MCF 10A (cell line): ENCODE measurements at regions not wholly inside any gene's neighbourhood (a gene's known extent, or its start where the extent isn't known, plus 50 kb on each side); places are given as distances from the start of the nearest gene placed in this dataset.

Experiments used
- BruUV-seq: library from RNA; stranded (reverse); fragments of 400-500 nt; replicated peaks from 2 replicates; lab custom pipeline; 2021; lab: Mats Ljungman, UMichigan
- CTCF ChIA-PET: fragments of 300-600 bp; sonication (Branson Sonifier 250); formaldehyde crosslinking; extraction: SDS; loops from one replicate; lab custom pipeline; 2021; ENCODE audit warnings: antibody characterized with exemption, inconsistent platforms; lab: Yijun Ruan, JAX
- POLR2A ChIA-PET: fragments of 300-600, 350-650 bp; sonication (Branson Sonifier 250); formaldehyde crosslinking; extraction: SDS; loops from one replicate; lab custom pipeline; 2020; ENCODE audit warnings: antibody characterized with exemption, inconsistent platforms; lab: Yijun Ruan, JAX
- DNase-seq: peaks from one replicate; pipeline ENCODE4 v3.0.0-alpha.2; 2018; ENCODE audit not compliant: unreplicated experiment
- H3K27ac Mint-ChIP-seq: one replicate; pipeline ENCODE4 v1.8.0; 2022; ENCODE audit warnings: mild to moderate bottlenecking, low read depth, mixed read lengths; ENCODE audit not compliant: unreplicated experiment
- H3K27me3 Mint-ChIP-seq: one replicate; pipeline ENCODE4 v1.8.0; 2022; ENCODE audit warnings: mixed read lengths; ENCODE audit not compliant: insufficient read depth, unreplicated experiment
- H3K36me3 Mint-ChIP-seq: one replicate; pipeline ENCODE4 v1.8.0; 2022; ENCODE audit warnings: mild to moderate bottlenecking, moderate library complexity, mixed read lengths; ENCODE audit not compliant: insufficient read depth, unreplicated experiment
- H3K4me1 Mint-ChIP-seq: one replicate; pipeline ENCODE4 v1.8.0; 2022; ENCODE audit warnings: mixed read lengths; ENCODE audit not compliant: insufficient read depth, unreplicated experiment
- H3K4me3 Mint-ChIP-seq: one replicate; pipeline ENCODE4 v1.8.0; 2022; ENCODE audit warnings: mild to moderate bottlenecking, moderate library complexity, mixed read lengths; ENCODE audit not compliant: unreplicated experiment
- H3K9me3 Mint-ChIP-seq: one replicate; pipeline ENCODE4 v1.8.0; 2022; ENCODE audit warnings: mixed read lengths; ENCODE audit not compliant: unreplicated experiment
- intact Hi-C: fragments of 100-400 bp; cut with micrococcal nuclease; formaldehyde crosslinking; loops from 2 replicates; pipeline ENCODE4 v1.14.1; 2022
- TF ChIP-seq, protein P1 (sequence below): fragments of 200-600 bp; IDR thresholded peaks from one replicate; pipeline ENCODE4 v1.8.0; 2022; ENCODE audit warnings: antibody characterized with exemption, mild to moderate bottlenecking; ENCODE audit not compliant: unreplicated experiment

DNA sequence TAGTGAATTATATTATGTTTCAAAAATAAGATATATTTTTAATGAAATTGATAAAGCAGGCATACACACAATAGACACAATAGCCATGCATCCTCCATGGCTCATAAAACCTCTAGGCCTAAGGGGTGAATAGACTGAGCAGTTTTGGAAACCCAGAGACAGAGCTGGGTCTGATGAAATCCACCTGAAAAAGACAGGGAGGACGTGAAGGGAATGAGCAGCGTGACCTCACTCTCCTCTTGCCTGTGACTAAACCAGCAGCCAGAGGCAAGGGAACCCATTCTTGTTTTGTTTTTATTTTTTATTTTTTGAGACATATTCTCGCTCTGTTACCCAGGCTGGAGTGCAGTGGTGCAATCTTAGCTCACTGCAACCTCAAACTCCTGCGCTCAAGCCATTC is 424.4 kb upstream of the FAM241A start:
- intact Hi-C loops = no loop called here
- Mint-ChIP-seq H3K27ac (no peak overlapping the region), H3K4me1 (no peaks in the 10 kb centered on the region), H3K27me3 (peaks cover 49% of the 10 kb centered on the region), H3K4me3 (no peak overlapping the region), H3K9me3 (no peaks in the 10 kb centered on the region), H3K36me3 (no peaks in the 10 kb centered on the region)
- CTCF ChIA-PET = interaction anchor here (0.7 kb wide), 1 partner anchor 160 kb away, joined by 3 read pairs; no protein-coding TSS in a partner anchor
- POLR2A ChIA-PET = no interaction called here
- no TSS peak for BruUV-seq
- DNase-seq = no peak
- TF ChIP-seq, protein P1, sequence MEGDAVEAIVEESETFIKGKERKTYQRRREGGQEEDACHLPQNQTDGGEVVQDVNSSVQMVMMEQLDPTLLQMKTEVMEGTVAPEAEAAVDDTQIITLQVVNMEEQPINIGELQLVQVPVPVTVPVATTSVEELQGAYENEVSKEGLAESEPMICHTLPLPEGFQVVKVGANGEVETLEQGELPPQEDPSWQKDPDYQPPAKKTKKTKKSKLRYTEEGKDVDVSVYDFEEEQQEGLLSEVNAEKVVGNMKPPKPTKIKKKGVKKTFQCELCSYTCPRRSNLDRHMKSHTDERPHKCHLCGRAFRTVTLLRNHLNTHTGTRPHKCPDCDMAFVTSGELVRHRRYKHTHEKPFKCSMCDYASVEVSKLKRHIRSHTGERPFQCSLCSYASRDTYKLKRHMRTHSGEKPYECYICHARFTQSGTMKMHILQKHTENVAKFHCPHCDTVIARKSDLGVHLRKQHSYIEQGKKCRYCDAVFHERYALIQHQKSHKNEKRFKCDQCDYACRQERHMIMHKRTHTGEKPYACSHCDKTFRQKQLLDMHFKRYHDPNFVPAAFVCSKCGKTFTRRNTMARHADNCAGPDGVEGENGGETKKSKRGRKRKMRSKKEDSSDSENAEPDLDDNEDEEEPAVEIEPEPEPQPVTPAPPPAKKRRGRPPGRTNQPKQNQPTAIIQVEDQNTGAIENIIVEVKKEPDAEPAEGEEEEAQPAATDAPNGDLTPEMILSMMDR = no peak

DNA sequence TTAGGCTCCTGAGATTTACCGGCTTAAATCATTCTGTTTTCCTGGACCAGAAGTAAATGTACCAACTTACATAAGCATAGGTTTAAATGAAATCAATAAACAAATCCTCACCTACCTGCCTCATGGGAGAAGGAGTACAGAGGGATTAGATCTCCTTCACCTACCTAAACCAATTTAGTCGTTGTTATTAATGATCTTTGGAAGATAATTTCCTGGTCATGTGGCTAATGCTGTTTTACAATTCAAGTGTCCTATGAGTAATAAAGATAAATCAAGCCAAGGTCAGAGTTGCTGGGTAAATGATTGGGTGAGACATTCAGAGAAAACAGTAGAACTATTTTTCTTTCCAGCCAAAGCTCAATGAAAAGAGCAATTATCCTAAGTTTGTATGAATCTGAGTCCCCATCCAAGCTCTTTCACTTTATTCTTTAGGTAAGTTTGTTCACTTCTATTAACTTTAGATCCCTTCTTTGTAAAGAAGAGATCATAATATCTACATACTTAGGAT is 423.0 kb upstream of the FAM241A start:
- CTCF ChIA-PET = no interaction called here
- intact Hi-C loops = no loop called here
- BruUV-seq = no TSS peak
- Mint-ChIP-seq H3K9me3 (no peaks in the 10 kb centered on the region), H3K27ac (no peak overlapping the region), H3K36me3 (no peaks in the 10 kb centered on the region), H3K4me3 (no peak overlapping the region), H3K27me3 (peaks cover 54% of the 10 kb centered on the region), H3K4me1 (no peaks in the 10 kb centered on the region)
- POLR2A ChIA-PET = no interaction called here
- DNase-seq = no peak
- TF ChIP-seq, protein P1 = no peak

DNA sequence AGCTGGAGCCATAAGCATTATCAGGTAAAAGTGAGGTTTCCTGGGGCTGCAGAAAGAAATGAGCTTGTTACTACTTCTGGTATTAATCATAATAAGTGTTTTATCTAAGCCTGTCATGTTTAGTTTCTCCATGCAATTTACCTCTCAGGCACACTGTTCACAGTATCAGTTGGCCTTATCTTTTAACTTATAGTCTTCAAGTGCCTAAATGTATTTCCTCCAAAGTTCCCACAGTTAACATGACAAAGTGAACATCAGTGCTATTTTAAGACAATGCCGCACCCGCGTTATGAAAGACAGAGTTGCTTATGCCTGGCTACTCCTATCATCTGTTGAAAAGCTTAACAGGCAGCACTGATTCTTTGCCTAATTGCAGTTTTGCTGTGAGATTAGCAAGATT is 408.7 kb upstream of the FAM241A start:
- BruUV-seq = no TSS peak
- intact Hi-C loops = no loop called here
- no peaks in the 10 kb centered on the region for H3K4me1 Mint-ChIP-seq
- TF ChIP-seq, protein P1 = no peak
- no peak overlapping the region for H3K27ac Mint-ChIP-seq
- H3K27me3 Mint-ChIP-seq = peaks cover 91% of the 10 kb centered on the region
- H3K36me3 Mint-ChIP-seq = no peaks in the 10 kb centered on the region
- ChIA-PET POLR2A (interaction anchor here (0.7 kb wide), 1 partner anchor 15 kb away, joined by 3 read pairs; no protein-coding TSS in a partner anchor), CTCF (no interaction called here)
- no peak overlapping the region for H3K4me3 Mint-ChIP-seq
- no peaks in the 10 kb centered on the region for H3K9me3 Mint-ChIP-seq
- no peak for DNase-seq

DNA sequence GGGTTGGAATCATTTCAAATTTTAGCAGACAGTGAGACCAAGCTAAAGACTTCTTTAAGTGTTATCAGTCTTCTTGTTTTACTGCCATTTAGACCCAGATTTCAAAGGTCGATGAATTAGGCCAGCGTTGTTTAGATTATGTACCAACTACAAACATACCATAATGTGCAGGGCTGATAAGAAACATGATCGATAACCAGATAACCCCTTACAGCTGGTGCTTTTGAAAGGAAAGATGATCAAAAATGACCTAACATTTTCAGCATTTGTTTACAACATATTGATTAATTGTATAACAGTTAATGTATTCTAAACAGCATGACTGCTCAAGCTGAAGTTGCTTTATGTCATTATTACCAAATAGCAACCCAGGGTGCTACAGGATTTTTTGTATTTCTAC is 400.4 kb upstream of the FAM241A start:
- DNase-seq = no peak
- ChIA-PET CTCF (interaction anchor here (0.7 kb wide), 1 partner anchor 828 kb away, joined by 3 read pairs; no protein-coding TSS in a partner anchor), POLR2A (no interaction called here)
- Mint-ChIP-seq H3K27me3 (peaks cover 64% of the 10 kb centered on the region), H3K4me3 (no peak overlapping the region), H3K27ac (no peak overlapping the region), H3K4me1 (no peaks in the 10 kb centered on the region), H3K9me3 (no peaks in the 10 kb centered on the region), H3K36me3 (no peaks in the 10 kb centered on the region)
- TF ChIP-seq, protein P1 = no peak
- no TSS peak for BruUV-seq
- intact Hi-C loops = no loop called here
